ENCODE measurements at regions not wholly inside any gene's neighbourhood (a gene's known extent, or its start where the extent isn't known, plus 50 kb on each side); places are given as distances from the start of the nearest gene placed in this dataset.
"Not testable (repeated sequence)": the region's sequence is repeated elsewhere in the genome, so short reads cannot be mapped to it uniquely, and the experiment has no call there.

DNA sequence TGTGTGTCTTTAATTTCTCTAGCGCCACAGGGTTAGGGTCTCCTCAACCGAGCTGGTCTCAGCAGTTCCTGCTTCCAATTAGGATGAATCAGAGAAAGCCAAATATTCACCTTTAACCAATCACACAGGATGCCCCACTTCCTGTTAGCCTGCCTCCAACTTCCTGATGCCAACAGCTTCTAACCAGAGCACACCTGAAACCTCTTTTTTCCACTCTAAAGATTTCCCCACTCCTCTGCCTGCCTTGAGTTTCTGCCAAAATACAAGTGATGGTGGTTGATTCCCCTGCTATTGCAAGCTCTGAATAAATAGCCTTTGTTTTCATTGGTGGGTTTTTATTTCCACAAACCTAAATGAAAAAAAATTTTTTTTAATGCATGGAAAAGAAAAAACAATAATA, 144.7 kb upstream of the UST start:
- DNase-seq (ENCODE audit: extremely low read depth in 1 of 11, low read depth in 9 of 11, low spot score in 4 of 11), result no peak

GRCh38 chr6:148608199-148608951, 138.5 kb upstream of the UST start:
- DNase-seq (ENCODE audit: extremely low read depth in 1 of 11, low read depth in 9 of 11, low spot score in 4 of 11), result peak in 1 of 11 donors; percentile 5

DNA sequence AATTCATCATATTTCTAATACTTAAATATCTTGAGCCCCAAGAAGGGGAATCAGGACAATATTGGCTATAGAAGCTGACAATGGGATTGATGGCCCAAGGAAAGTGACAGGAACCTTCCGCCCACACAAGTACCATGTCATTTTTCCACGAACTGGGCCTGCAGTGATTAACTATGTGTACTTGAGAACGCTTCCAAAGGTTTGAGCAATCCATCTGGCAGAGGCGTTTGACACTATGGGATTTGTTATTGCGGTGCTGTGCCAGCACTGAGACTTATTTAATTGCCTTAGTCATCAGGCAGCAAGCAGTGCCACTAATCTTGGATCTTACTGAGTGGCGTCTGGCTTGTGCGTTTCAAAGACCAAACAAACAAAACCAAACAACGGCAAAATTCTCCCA, 135.6 kb upstream of the UST start:
- DNase-seq (ENCODE audit: extremely low read depth in 1 of 11, low read depth in 9 of 11, low spot score in 4 of 11), result no peak

- no peak for DNase-seq (ENCODE audit: extremely low read depth in 1 of 11, low read depth in 9 of 11, low spot score in 4 of 11)
Observed at GRCh38 chr6:148612043-148612442, 134.8 kb upstream of the UST start.

GRCh38 chr6:148614602-148615001, 132.2 kb upstream of the UST start:
- DNase-seq (ENCODE audit: extremely low read depth in 1 of 11, low read depth in 9 of 11, low spot score in 4 of 11), result no peak

DNA sequence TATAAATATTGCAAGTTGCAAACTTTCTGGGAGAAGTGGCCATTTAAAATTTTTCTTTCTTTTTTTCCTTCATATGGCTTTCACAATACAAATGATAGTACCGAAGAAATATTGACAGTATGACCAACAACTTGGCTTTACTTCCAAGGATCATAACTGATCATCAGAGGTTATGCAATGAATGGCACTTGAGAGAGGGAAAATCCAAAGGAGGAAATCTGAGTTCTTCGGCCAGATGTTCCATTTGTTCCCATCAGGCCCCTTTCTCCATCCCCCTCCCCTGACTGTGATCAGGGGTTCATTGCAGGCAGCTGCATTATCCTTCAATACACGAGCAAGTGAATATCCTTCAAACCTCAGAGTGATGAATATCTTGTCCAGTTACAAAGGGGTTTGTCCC, 130.0 kb upstream of the UST start:
- DNase-seq (ENCODE audit: extremely low read depth in 1 of 11, low read depth in 9 of 11, low spot score in 4 of 11), result no peak

- DNase-seq (ENCODE audit: extremely low read depth in 1 of 11, low read depth in 9 of 11, low spot score in 4 of 11), result no peak
Observed at GRCh38 chr6:148617530-148617929, 129.3 kb upstream of the UST start.

- DNase-seq (ENCODE audit: extremely low read depth in 1 of 11, low read depth in 9 of 11, low spot score in 4 of 11), result no peak
Observed at GRCh38 chr6:148619891-148620290, 126.9 kb upstream of the UST start.

DNA sequence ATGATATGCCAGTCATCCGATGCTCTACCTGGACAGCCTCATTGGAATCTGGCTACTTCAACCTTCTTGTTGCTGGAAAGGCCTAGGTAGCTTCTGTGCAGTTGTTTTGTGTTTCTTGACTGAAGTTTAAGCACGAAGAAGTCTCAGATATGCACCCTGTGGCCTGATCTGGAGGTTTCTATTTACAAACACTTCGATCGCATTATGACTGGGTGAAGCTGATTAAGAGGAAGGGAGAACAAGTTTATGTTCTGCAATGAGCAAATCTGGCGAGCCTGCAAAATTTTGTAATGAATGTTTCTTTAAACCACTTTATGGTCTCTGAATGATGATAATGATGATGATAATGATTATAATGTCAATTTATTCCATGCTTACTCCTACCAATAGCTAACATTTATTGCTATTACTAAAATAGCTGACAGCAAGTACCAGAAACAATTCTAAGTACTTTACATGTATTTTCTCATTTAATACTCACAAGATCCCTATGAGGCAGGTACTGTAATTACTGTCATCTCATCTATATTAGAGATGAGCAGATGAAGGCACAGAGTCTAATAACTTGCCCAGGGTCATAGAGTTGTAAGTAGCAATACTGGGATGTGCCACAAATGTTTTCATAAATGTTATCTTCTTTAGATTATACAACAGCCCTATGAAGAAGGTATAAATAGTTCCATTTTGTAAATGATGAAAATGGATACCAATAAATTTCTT, 126.1 kb upstream of the UST start:
- DNase-seq (ENCODE audit: extremely low read depth in 1 of 11, low read depth in 9 of 11, low spot score in 4 of 11), result no peak

DNA sequence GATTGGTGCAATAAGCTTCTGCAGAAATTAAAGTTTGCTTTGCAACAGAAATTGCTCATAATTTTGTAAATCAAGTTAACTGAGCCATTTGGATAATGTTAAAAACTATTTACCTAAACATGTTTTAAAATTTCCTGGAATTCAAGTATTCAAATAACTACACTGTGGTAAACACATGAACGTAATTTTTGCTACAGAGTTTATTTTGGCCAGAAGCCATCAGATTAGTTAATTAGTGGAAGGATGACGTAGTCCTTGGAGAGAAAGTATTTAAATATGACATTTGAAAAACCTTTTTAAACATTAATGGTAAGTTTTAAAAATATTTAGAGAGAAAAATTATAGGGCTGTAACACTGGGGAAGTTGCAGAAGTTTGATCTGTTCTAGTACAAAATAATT, 121.2 kb upstream of the UST start:
- DNase-seq (ENCODE audit: extremely low read depth in 1 of 11, low read depth in 9 of 11, low spot score in 4 of 11), result no peak

DNA sequence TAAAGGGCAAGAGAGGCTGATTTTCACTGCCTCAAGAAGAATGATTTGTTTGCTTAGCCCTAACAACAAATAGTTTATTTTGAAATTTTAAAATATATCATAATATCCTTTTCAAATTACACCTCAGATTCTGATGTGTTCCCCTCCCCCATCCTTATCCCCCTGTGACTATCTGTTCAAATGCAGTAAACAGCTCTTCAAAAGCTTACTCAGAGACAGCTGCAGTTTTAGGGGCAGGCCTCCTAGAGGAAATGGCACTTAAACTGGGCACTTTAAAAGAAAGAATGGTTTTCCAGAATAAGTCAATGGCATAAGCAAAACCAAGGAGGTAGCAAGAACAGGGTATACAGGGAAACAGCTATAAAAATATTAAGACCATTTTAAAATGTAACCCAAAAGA, 118.6 kb upstream of the UST start:
- no peak for DNase-seq (ENCODE audit: extremely low read depth in 1 of 11, low read depth in 9 of 11, low spot score in 4 of 11)

DNA sequence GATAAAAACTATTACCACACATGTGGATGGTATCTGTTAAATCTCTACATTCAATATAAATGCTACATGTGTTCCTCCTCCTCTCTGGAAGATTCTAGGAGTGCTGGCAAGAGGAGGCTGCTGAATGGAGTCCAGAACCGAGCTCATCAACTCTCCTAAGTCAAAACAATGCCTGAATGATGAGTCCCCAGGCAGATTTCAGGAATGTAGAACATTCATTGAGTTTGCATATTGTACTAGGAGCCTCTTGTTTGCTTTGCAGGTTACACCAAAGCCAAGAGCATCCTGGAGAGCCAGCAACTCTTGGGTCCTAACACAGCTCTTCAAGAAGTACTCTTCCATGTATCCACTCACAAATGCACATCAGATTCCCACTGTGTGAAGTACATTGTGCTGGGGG, 117.6 kb upstream of the UST start:
- DNase-seq (ENCODE audit: extremely low read depth in 1 of 11, low read depth in 9 of 11, low spot score in 4 of 11), result no peak

DNA sequence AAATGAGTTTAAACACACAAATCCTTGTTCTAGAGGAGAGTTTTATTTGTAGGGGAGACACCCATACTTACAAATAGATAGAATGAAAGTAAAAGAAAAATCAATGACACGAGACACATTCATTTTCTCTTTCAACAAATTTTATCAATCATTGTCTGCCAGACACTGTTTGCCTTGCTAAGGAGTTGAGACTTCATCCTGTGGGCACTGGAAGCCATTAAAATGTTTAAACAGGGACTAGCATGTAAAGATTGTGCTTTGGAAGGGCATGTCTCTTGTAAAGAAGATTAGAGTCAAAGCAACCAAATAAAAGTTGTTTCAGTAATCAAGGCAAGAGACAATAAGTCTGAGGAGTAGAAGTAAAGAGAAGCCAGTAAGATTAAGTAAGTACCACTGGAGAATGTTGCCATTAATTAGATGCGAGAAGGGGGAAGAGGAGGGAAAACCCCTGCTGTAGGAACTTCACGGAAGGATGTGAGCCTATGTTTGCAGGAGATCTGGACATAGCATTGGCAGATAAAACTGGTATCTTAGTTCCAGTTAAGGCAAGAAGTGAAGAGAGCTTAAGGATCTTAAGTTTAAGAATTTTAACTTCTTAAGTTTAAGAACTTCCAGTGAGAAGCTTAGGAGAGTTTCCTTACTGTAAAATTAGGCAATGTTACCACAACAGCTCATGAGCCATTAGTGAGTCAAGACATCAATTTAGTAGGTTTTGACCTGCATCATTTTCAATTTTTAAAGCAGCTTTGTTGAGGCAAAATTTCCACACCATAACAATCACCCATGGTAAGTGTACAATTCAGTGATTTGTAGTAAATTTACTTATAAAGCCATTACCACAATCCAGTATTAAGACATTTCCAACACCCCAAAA, 117.0 kb upstream of the UST start:
- DNase-seq (ENCODE audit: extremely low read depth in 1 of 11, low read depth in 9 of 11, low spot score in 4 of 11), result no peak

DNA sequence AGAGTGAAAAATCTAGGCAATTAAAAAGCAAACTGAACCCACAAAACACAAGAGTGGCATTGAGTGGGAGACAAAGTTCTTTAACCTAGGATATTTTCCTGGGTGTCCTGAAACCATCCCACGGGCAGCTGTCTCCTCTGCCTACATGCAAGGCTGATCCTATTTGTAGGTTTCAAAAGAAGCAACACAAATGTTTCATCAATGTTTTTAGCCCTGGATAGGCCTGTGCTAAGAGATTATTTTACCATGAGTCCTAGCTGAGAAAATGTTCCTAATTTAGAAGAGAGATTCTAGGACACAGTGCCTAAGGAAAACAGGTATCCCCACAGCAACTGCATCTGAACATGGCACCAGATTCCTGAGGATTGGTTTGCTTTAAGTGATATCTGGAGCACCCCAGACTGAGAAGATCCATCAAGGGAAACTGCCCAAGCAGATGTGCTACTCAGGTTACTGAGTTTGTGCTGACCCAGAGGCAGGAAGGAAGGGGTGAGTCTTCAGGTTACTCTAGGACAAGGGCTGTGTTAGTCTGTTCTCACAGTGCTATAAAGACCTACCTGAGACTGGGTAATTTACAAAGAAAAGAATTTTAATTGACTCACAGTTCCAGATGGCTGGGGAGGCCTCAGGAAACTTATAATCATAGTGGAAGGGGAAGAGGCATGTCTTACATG, 111.6 kb upstream of the UST start:
- DNase-seq (ENCODE audit: extremely low read depth in 1 of 11, low read depth in 9 of 11, low spot score in 4 of 11), result no peak

DNA sequence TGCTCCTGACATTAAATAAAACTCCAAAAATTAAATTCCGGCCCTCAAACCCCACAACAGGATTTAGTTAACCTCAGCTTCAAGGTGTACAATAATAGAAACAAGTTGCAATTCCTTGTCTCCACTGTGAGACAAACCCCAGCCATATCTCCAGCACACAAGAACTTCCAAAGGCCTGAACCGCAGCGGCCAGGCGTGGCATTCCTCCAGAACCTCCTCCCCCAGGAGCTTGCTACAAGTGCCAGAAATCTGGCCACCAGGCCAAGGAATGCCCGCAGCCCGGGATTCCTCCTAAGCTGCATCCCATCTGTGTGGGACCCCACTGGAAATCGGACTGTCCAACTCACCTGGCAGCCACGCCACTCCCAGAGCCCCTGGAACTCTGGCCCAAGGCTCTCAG, 105.0 kb upstream of the UST start:
- not testable (repeated sequence) for DNase-seq (ENCODE audit: extremely low read depth in 1 of 11, low read depth in 9 of 11, low spot score in 4 of 11)

- DNase-seq (ENCODE audit: extremely low read depth in 1 of 11, low read depth in 9 of 11, low spot score in 4 of 11), result not testable (repeated sequence)
Observed at GRCh38 chr6:148643208-148643607, 103.6 kb upstream of the UST start.

DNA sequence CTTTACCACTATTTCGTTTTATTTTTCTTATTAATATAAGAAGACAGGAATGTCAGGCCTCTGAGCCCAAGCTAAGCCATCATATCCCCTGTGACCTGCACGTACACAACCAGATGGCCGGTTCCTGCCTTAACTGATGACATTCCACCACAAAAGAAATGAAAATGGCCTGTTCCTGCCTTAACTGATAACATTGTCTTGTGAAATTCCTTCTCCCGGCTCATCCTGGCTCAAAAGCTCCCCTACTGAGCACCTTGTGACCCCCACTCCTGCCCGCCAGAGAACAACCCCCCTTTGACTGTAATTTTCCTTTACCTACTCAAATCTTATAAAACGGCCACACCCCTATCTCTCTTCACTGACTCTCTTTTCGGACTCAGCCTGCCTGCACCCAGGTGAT, 101.8 kb upstream of the UST start:
- DNase-seq (ENCODE audit: extremely low read depth in 1 of 11, low read depth in 9 of 11, low spot score in 4 of 11), result not testable (repeated sequence)

DNA sequence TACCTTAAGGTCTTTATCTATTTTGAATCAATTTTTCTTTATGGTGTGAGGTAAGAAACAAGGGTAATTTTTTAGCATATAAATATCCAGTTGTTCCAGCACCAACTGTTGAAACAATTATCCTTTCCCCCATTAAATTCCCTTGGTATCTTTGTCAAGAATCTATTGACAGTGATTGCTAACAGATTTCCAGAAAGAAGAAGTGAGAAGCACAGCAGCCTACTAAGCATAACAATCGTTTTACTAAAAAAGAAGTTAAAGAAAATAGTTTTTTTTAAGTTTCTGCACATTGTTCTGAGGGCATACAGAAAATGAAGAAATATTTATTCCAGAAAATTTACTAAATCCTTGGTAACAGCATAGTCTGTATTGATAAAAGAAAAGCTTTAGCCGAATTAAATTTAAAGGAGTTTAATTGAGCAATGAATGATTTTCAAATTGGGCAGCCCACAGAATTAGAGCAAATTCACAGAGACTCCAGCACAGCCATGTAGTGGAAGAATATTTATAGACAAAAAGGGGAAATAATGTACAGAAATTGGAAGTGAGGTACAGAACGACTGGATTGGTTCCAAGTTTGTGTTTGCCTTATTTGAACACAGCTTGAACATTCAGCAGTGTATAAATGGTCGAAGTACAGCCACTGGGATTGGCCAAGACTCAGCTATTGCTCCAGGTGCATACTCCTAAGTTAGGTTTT, 97.9 kb upstream of the UST start:
- DNase-seq (ENCODE audit: extremely low read depth in 1 of 11, low read depth in 9 of 11, low spot score in 4 of 11), result no peak

- no peak for DNase-seq (ENCODE audit: extremely low read depth in 1 of 11, low read depth in 9 of 11, low spot score in 4 of 11)
Observed at GRCh38 chr6:148649454-148649963, 97.3 kb upstream of the UST start.

Data from renal cortex interstitium (tissue), 11 donors.